MM.1S (cell line): ENCODE measurements at regions not wholly inside any gene's neighbourhood (a gene's known extent, or its start where the extent isn't known, plus 50 kb on each side); places are given as distances from the start of the nearest gene placed in this dataset.

Source experiments
- CTCF ChIP-seq: fragments of 300-600 bp; sonication (generic); IDR thresholded peaks from 2 replicates; pipeline ENCODE4 v1.5.1; 2016; ENCODE audit warnings: antibody characterized with exemption, low read length, mixed read lengths
- EZH2 ChIP-seq: fragments of 300-600 bp; sonication (generic); optimal IDR thresholded peaks from 2 replicates; pipeline ENCODE3; 2017; ENCODE audit warnings: low read depth, mild to moderate bottlenecking, antibody characterized with exemption, low read length, mixed read lengths
- EZH2phosphoT487 ChIP-seq: fragments of 300-600 bp; sonication (generic); IDR thresholded peaks from 2 replicates; pipeline ENCODE4 v1.6.1; 2018; ENCODE audit warnings: antibody characterized with exemption, low read length

DNA sequence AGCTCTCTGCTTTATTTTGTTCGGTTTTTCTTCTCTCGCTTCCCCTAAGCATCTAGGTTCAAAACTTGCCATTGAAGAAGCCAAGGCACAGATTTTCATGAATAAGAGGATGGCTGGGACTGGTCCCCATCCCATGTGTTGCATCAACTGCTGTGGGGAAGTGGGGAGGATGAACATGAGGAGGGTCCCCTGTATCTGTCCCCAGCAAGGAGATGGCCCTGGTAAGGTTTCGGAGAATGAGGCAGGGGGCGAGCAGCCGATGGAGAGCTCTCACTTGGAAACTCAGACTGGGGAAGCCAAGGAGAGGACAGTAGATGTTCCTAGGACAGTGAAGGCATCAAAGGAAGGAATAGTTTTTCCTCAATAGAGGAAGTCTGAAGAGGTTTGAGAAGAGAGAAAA lies 142.0 kb upstream of the ATP2B2 start:
- TF ChIP-seq CTCF (no peak), EZH2 (no peak), EZH2phosphoT487 (no peak)
